ENCODE measurements at regions not wholly inside any gene's neighbourhood (a gene's known extent, or its start where the extent isn't known, plus 50 kb on each side); places are given as distances from the start of the nearest gene placed in this dataset.

DNA sequence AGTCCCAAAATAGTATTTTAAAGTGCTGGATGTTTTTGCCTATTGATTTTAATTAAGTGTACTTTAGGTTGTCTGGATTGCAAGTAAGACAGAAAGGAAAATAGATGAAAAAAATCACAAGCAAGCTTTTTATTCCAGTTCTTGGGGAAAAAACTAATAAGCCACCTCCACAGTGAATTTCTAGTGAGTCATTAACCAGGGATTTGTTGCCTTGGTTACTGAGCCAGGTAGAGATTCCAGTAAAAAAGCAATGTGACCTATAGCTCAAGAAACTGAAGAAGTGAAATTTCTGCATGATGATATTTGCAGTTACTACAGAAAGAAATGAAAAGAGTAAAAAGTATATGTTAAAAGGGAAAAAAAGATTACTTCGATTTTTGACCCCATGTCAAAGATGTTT, 160.6 kb downstream of the METTL4 start:
- TF ChIP-seq, protein P1, sequence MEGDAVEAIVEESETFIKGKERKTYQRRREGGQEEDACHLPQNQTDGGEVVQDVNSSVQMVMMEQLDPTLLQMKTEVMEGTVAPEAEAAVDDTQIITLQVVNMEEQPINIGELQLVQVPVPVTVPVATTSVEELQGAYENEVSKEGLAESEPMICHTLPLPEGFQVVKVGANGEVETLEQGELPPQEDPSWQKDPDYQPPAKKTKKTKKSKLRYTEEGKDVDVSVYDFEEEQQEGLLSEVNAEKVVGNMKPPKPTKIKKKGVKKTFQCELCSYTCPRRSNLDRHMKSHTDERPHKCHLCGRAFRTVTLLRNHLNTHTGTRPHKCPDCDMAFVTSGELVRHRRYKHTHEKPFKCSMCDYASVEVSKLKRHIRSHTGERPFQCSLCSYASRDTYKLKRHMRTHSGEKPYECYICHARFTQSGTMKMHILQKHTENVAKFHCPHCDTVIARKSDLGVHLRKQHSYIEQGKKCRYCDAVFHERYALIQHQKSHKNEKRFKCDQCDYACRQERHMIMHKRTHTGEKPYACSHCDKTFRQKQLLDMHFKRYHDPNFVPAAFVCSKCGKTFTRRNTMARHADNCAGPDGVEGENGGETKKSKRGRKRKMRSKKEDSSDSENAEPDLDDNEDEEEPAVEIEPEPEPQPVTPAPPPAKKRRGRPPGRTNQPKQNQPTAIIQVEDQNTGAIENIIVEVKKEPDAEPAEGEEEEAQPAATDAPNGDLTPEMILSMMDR (IDR thresholded peaks at IDR 0.05; ENCODE audit: low read depth, low read length) = no peak
- no peak for TF ChIP-seq EZH2phosphoT487 (IDR thresholded peaks at IDR 0.05; ENCODE audit: low read depth)

Data from OCI-LY3 (cell line).